Stimulated activated CD4-positive, alpha-beta T cell treated with anti-CD3 and anti-CD28 coated beads, TNF-alpha, amount 100 ng/mL, for 48 hours (primary cell): ENCODE measurements at regions not wholly inside any gene's neighbourhood (a gene's known extent, or its start where the extent isn't known, plus 50 kb on each side); places are given as distances from the start of the nearest gene placed in this dataset.
"Not testable (repeated sequence)": the region's sequence is repeated elsewhere in the genome, so short reads cannot be mapped to it uniquely, and the experiment has no call there.

ENCODE experiments used
- DNase-seq, 3 donors: peaks; one replicate each; pipeline ENCODE4 v3.0.0-alpha.2; 2020; ENCODE audit warnings: low read depth in 3 of 3

DNA sequence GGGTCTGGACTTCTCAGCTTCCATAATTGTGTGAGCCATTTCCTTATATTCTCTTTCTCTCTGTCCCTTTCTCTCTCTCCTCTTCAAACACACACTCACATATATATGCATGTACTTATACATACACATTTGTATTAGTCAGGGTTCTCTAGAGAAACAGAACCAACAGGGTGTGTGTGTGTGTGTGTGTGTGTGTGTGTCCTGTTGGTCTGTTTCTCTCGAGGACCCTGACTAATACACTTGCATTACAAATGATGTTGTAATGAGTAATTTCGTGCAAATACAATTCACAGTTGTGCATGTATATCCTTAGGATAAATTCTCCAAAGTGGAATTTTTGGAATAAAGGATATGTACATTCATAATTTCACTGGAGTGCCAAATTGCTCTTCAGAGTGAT, 115.3 kb downstream of the NPIPB5 start:
- no peak for DNase-seq

DNA sequence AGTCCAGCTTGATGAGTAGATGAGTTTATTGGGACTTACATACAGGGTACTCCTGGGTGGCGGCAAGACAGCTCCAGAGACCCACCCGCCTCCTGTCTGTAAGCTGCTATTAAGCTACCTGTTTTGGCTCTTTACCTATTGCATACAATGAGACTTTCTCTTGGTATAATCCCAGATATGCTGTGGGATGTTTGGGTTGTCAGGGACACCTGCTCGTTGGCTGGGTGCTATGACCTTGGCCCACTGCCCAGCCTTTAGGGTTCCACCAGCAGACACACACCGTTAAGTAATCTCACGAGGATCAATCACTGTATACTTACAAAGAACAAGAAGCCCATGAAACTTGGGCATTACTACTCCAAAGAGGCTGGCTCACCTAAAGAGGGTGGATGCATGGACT, 116.4 kb downstream of the NPIPB5 start:
- DNase-seq: no peak

DNA sequence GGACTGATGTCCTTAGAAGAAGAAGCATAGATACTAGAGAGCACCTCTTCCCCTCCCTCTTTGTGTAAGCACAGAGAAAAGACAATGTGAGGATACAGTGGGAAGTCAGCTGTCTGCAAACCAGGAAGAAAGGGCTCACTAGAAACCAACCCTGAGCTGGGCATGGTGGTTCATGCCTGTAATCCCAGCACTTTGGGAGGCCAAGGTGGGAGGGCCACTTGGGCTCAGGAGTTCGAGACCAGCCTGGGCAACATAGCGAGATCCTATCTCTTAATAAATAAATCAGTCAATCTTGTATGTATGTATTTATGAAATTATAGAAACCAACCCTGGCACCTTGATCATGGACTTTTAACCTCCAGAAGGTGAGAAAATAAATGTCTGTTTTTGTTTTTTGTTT, 118.3 kb downstream of the NPIPB5 start:
- no peak for DNase-seq

DNA sequence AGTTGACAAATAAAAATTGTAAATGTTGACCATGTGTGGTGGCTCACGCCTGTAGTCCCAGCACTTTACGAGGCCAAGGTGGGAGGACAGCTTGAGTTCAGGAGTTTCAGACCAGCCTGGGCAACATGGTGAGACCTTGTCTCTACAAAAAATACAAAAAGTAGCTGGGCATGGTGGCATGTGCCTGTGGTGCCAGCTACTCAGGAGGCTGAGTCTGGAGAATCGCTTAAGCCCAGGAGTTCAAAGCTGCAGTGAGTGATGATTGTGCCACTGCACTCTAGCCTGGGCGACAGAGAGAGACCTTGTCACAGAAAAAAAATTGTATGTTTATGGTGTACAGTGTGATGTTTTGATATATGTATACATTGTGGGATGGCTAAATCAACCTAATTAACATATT, 119.6 kb downstream of the NPIPB5 start:
- no peak for DNase-seq

DNA sequence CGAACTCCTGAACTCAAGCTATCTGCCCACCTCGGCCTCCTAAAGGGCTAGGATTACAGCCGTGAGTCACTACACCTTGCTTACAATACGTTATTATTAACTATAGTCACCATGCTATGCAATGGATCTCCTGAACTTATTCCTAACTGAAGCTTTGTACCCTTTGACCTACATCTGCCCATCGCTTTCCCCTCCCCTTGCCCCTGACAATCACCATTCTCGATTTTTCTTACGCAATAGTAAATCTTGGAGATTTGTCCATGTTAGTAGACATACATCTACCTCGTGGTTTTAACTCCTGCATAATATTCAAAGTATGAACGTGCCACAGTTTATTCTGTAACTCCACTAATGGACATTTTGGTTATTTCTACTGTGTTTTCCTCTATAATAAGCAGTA, 120.6 kb downstream of the NPIPB5 start:
- no peak for DNase-seq

DNA sequence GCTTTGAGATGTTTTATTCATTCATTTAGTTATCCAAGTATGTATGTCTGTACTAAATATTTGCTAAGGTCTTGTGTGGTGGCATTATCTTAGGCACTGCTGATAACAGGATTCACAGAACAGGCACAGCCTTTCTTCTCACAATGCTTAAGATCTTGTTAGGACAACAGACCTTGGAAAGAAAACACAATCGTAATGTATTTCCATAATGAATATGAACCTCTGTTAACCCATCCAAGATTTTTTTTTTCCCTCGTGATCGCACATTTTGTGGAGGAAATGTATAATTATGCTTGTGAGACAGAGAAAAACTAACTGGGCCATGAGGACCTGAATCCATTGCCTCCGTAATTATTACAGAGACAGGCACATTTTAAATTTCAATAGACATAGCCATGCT, 121.9 kb downstream of the NPIPB5 start:
- no peak for DNase-seq

DNA sequence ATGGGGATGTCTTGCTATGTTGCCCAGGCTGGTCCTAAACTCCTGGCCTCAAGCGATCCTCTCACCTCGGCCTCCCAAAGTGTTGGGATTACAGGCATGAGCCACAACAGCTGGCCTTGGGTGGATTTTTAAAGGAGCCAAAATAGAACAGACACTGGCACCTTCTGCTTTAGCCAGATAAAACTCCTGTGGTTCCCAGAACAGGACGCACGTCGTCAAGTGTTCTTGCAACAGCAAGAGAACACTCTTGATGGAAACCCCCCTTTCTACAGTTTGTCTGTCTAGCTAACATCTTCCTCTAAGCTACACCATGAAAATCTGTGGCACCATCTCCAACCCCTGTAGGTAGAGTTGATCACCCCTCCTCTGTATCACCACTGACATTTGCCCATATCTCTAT, 122.6 kb downstream of the NPIPB5 start:
- no peak for DNase-seq

DNA sequence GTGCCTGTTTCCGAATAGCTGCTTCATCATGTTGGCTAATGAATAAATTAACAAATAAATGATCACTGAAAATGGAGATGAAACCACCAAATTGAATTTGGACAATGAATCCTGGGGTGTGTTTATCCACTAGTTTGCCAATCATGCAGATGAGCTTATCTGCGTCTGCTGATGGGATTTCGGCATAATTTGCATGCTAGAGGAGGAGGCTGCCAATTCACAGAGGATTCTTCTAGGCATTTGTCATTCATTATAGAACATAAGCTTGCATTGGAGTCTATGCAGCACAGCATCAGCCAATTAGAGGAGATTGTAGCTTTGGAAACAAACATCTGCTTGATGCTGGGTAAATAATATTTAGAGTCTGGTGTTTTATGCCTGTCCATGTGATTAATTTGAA, 123.1 kb downstream of the NPIPB5 start:
- no peak for DNase-seq

DNA sequence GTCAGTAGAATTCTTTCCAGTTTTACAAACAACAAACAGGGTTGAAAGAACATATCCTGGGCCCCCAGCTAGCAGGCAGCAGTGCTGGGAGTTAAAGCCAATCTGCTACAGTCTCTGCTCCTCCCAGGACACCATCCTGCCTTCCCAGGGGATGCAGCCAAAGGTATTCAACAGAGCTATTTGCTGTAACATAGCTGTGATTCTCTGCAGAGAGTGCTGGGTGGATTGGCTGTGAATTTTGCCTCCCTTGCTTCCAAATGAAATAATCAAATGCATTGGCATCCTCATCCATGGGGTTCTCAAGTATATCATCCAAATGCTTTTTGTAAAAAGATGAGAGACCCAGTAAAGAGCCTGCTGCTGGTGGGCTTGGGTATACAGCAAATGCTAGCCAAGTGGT, 124.3 kb downstream of the NPIPB5 start:
- DNase-seq: no peak

DNA sequence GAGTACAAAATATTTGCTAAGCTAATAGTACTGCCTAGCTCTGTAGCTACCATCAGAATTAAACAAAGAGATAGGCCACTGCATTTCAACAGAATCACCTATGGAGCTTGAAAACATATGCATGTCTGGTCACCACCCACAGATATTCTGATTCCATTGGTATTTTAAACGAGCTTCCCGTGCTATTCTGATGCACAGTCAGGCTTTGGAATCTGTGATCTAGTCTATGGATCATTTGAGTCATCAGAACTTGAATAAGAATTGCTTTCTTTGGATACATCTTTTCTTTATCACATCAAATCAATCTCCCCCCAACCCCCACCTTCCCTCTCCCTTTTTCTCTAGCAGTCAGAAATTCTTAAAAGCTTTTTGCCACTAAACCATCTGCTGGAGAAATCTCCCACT, 124.7 kb downstream of the NPIPB5 start:
- DNase-seq: no peak

DNA sequence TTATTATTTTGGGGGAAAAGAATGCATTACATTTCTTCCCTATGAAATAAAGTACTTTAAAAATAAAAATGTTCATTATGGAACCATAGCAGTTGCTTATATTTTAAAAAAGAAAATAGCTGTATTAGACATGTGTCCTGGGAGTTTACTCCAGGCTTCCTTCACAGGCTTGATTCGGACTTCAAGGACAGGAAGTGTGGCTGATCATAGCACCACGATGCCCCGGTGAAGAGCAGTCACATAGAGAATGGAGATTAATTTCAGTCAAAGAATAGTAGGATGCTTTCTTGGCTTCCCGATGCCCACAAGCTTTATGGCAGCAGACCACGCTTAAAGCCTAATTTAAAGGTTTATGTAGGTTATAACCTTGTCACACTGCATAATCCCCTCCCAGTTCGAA, 125.1 kb downstream of the NPIPB5 start:
- DNase-seq: no peak

DNA sequence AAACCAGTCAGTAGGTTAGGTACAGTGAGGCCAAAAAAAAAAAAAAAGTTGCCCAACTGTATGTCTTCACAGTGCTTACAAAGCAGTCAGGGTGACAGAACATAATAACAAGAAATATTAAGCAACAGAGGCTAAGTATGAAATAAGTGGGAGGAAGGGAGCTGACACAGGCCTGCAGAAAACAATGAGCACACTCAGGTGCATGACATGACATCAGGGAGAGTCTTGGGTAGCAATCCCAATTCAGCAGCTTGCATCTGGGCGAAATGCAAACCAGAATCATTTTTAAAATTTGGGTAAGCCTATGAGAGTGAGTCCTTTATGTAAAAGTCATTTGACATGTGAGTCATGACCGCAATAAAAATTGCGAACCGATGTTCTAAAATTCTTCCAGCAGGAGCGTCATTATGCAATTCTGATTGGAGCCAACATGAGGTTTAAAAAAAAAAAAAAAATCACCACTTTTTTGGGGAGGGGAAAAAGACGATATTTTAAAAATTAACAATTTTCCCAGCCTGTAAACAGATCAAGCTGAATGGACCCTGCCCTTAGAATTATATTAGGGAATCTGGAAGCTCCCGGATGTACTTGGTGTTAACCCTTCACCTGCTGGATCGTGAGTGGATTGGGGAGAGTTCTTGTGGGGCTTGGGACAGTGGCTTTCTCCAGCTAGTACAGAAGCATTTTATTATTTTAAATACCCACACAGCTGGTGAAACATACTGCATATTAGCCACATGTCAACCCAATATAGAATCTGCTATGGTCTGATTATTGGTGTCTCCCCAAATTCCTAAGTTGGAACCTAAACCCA, 127.9 kb downstream of the NPIPB5 start:
- no peak for DNase-seq

DNA sequence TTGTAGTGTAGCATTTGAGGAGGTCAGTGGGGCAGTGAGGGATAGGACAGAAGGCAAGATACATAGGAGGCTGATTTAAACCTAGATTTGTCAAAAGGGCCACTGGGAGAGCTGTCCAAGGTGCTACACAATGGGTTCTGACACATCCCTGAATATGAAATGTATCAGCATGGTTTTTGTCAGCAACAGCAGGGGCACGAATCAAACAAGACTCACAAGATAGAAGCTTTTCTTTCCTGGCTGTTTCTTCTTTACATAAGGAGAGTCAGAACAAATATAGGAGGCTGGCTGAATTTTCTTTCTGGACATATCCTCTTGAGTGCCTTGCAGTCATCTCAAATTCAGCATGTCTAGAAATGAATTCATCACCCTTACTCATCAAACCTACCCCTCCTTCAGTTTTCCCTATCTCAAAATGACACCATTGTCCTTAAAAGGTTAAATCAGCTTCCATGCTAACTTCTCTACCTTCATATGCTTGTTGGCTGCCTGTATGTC, 130.5 kb downstream of the NPIPB5 start:
- peak in 1 of 3 donors; percentile 6 for DNase-seq

DNA sequence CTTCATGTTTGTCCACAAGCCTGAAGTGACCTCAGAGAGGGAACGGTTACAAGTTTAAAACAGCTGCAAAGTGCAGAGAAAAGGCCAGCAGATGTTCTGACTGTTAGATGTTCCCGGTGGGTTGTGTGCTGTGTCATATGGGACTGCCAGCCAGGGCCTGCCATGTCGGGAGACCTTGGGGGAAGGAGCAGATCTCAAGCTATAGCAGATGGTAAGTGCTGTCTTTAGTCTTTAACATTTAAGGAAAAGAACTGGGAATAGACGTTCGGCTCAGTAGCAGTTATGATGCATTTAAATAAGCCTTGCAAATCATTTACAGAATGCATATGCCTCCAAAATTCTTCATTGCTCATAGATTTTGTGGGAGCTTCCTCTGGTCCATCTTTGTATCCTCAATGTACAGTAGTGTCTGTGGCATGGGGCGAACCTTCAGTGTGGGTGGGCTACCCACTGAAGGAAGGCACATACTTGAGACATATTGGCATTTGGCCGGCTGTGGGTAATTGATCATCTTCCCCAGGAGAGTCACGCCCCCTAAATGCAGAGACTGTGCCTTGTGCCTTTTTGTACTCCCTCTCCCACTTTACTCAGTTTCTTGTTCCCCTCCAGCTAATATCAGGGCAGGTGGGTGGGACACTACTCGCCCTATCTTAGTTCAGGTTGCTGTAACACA, 131.9 kb downstream of the NPIPB5 start:
- DNase-seq: no peak

DNA sequence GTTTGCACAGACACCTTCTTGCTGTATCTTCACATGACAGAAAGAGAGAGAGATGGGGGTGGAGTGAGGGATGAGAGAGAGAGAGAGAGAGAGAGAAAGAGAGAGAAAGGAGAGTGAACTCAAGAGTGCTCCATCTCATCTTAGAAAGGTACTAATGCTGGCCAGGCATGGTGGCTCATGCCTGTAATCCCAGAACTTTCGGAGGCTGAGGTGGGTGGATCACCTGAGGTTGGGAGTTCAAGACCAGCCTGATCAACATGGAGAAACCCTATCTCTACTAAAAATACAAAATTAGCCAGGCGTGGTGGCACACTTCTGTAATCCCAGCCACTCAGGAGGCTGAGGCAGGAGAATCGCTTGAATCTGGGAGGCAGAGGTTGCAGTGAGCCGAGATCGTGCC, 132.5 kb downstream of the NPIPB5 start:
- DNase-seq: not testable (repeated sequence)

DNA sequence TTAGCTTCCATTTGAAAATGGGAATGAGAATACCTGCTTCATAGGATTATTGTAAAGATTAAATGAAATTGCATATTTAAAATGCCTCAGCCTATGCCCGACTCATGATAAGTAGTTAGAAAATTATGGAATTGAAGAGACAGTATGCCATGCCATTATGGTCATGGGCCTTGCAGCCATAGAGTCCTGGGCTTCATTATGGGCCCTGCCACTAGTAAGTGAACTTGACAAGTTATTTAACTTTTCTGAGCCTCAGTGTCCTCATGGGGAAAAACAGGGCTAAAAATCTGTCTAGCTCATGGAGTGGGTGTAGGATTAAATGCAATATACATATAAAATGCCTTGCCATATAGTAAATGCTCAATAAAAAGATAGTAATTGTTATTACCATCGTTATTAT, 133.2 kb downstream of the NPIPB5 start:
- no peak for DNase-seq

DNA sequence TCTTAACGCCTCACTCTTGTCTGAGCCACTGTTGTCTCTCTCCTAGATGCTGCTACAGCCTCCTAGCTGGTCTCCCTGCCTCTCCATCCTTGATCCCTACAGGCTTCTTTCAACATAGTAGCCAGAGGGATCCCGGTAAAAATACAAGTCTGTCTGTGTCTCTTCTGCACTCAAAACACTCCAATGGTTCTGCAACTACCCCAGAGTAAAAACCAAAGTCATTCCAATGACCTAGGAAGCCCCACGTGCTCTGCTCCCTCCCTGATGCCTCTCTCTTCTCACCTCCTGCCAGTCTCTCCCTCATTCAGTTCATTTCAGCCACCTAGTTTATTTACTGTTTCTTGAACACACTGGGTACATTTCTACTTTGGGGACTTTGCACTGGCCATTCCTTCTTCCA, 135.2 kb downstream of the NPIPB5 start:
- DNase-seq: no peak

DNA sequence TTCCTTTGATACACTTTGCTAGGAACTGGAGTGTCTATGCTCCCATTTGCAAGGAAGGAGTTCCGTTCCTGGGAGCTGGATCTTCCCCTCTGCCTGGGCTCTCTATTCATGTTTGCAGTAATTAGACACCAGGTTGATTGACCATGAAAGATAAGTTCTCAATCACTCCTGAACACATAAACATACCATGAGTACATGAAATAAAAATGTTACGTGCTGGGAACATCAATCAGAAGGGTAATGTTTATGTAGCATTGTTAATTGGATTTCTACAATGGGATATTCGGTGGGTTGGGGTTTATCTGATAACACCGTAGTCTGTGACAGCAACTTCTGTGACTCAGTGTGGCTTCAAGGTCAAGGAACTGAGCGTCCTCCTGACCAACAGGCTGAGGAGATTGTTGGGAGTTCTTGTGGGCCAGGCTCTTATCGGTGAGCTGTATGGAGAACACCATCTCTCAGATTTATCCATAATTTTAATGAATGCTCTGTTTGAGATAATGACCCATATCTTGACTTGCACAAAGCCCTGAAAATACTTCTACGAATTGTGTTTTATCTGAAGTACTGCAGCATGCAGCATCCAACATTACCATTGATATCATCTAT, 136.4 kb downstream of the NPIPB5 start:
- DNase-seq: no peak

DNA sequence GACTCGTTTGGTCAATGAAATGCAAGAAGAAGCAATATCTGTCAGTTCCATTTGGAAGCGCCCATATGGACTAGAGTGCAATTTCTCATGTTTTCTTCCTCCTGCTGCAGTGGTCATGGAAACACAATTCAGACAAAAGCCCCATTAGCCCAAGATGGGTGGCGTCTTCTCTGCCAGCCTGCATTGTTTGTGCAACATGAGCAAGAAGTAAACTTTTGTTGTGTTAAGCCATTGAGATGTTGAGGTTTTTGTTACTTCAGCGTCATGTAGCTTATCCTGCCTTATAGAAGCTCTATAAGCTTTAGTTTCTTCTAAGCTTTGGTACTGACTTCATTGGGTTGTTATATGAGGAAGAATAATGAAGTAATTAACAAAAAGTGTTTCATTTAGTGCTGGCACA, 137.4 kb downstream of the NPIPB5 start:
- no peak for DNase-seq

DNA sequence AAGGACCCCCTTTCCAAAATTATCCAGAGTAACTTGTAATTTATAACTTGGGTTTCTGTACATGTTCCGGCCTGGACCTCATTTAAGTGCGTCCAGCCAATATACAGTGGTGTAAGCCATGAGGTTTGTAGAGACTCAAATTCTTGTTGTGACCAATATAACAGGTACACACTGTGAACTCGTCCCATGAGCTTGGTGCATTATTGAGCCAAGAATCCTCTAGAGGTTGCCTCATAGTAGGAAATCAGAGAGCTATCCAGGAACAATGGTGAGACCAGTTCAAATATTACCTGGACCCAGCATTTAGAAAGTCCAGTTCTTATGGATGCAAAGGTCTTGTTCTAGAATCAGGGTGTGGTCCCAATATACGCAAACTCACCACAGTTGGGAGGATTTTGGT, 138.2 kb downstream of the NPIPB5 start:
- DNase-seq: no peak

DNA sequence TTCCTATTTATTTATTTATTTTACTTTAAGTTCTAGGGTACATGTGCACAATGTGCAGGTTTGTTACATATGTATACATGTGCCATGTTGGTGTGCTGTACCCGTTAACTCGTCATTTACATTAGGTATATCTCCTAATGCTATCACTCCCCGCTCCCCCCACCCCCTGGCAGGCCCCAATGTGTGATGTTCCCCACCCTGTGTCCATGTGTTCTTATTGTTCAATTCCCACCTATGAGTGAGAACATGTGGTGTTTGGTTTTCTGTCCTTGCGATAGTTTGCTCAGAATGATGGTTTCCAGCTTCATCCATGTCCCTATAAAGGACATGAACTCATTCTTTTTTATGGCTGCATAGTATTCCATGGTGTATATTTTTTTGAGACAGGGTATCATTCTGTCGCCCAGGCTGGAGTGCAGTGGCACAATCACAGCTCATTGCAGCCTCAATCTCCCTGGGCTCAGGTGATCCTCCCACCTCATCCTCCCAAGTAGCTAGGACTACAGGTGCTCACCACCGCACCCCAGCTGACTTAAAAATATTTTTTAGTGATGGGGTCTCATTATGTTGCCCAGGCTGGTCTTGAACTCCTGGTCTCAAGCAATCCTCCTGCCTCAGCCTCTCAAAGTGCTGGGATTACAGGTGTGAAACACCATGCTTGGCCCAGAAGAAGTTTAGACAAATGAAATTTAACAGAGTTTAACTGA, 140.6 kb downstream of the NPIPB5 start:
- DNase-seq: not testable (repeated sequence)

DNA sequence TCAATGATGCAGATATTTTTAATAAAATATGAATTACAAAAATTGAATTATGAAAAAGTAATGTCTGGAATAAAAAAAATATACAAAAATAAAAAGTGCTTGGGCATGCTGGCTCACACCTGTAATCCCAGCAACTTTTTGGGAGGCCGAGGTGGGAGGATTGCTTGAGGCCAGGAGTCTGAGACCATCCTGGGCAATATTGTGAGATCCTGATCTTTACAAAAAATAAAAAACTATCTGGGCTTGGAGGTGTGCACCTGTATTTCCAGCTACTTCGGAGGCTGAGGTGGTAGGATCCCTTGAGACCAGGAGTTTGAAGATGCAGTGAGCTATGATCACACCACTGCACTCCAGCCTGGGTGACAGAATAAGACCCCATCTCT, 141.8 kb downstream of the NPIPB5 start:
- DNase-seq: no peak
